Loucy (cell line): ENCODE measurements at regions not wholly inside any gene's neighbourhood (a gene's known extent, or its start where the extent isn't known, plus 50 kb on each side); places are given as distances from the start of the nearest gene placed in this dataset.

Experiments used
- CTCF ChIP-seq: fragments of 200-600 bp; sonication (generic); conservative IDR thresholded peaks from 2 replicates; pipeline ENCODE4 v1.5.1; 2014; ENCODE audit warnings: mild to moderate bottlenecking, antibody characterized with exemption, low read length
- EZH2phosphoT487 ChIP-seq: fragments of 200-600 bp; IDR thresholded peaks from 2 replicates; pipeline ENCODE4 v1.6.1; 2018; ENCODE audit warnings: antibody characterized with exemption, mild to moderate bottlenecking, moderate library complexity, borderline replicate concordance

- TF ChIP-seq CTCF (no peak), EZH2phosphoT487 (no peak)
Measured at GRCh38 chr16:35911899-35912298, 2452.5 kb downstream of the TP53TG3F start.
